Uterus (tissue), 2 donors: ENCODE measurements at regions not wholly inside any gene's neighbourhood (a gene's known extent, or its start where the extent isn't known, plus 50 kb on each side); places are given as distances from the start of the nearest gene placed in this dataset.

Experiments
- CTCF ChIP-seq, 4 experiments: fragments of 200-600 bp in 2 of 4; fragments of 450-650 bp in 2 of 4; sonication (generic) in 2 of 4; IDR thresholded peaks; one replicate each; pipeline ENCODE4 v1.5.1; 2016 to 2019; ENCODE audit warnings: antibody characterized with exemption in 4 of 4, mild to moderate bottlenecking in 2 of 4, moderate library complexity in 1 of 4
- POLR2A ChIP-seq, 2 donors: fragments of 450-650 bp; IDR thresholded peaks; one replicate each; pipeline ENCODE4 v1.6.1; 2016; ENCODE audit warnings: antibody characterized with exemption in 2 of 2, mild to moderate bottlenecking in 1 of 2, moderate library complexity in 1 of 2

- no peak for TF ChIP-seq CTCF (IDR thresholded peaks at IDR 0.05)
- TF ChIP-seq POLR2A (IDR thresholded peaks at IDR 0.05), result no peak
Observed at GRCh38 chr10:44013981-44014380, 365.3 kb upstream of the ZNF32 start.
